ENCODE measurements at regions not wholly inside any gene's neighbourhood (a gene's known extent, or its start where the extent isn't known, plus 50 kb on each side); places are given as distances from the start of the nearest gene placed in this dataset.
"Not testable (repeated sequence)": the region's sequence is repeated elsewhere in the genome, so short reads cannot be mapped to it uniquely, and the experiment has no call there.

DNA sequence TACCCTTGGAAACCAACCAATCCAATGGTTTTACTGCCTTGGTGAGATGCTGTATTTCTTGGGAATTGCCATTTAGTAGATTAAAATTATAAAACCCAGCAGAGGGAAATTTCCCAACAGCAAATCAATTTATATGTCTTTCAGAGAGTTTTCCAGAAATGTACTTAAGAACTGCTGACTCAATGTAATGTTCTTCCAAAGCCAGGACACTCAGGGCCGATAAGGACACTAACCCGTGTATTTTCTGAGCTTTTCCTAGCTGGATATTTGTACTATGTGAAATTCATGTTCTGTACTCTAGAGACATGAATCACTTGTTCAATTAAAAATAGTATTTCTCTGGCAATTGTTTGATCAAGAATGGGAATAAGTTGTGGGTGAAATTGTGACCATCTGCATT is 121.4 kb downstream of the KCNJ2 start:
- Histone ChIP-seq H4K20me1 (ENCODE audit: low read depth, low read length) (no peaks in the 10 kb centered on the region), H3K27ac (ENCODE audit: low read depth, low read length) (no peak overlapping the region), H3K4me3 (ENCODE audit: insufficient read depth, low read length, poor library complexity, severe bottlenecking) (no peak overlapping the region), H3K79me2 (ENCODE audit: insufficient read depth, low read length) (no peaks in the 10 kb centered on the region), H2AFZ (ENCODE audit: low read depth, low read length, severe bottlenecking) (no peak overlapping the region), H3K9me2 (replicated peaks; ENCODE audit: insufficient read depth, low read length) (no peaks in the 10 kb centered on the region; the same call in 1 of the 2 replicates), H3K9ac (ENCODE audit: low read length) (no peak overlapping the region), H3K36me3 (ENCODE audit: low read length) (no peaks in the 10 kb centered on the region), H3F3A (ENCODE audit: insufficient read depth) (no peaks in the 10 kb centered on the region), H3K27me3 (ENCODE audit: low read length) (no peaks in the 10 kb centered on the region), H3K9me3 (ENCODE audit: insufficient read depth, low read length) (no peaks in the 10 kb centered on the region), H3K4me2 (ENCODE audit: low read depth, low read length, poor library complexity, severe bottlenecking) (no peak overlapping the region)
- TF ChIP-seq, protein P1, sequence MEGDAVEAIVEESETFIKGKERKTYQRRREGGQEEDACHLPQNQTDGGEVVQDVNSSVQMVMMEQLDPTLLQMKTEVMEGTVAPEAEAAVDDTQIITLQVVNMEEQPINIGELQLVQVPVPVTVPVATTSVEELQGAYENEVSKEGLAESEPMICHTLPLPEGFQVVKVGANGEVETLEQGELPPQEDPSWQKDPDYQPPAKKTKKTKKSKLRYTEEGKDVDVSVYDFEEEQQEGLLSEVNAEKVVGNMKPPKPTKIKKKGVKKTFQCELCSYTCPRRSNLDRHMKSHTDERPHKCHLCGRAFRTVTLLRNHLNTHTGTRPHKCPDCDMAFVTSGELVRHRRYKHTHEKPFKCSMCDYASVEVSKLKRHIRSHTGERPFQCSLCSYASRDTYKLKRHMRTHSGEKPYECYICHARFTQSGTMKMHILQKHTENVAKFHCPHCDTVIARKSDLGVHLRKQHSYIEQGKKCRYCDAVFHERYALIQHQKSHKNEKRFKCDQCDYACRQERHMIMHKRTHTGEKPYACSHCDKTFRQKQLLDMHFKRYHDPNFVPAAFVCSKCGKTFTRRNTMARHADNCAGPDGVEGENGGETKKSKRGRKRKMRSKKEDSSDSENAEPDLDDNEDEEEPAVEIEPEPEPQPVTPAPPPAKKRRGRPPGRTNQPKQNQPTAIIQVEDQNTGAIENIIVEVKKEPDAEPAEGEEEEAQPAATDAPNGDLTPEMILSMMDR (IDR thresholded peaks at IDR 0.05; ENCODE audit: insufficient read depth, low read length, poor library complexity, severe bottlenecking), result no peak
- TF ChIP-seq EZH2phosphoT487 (conservative IDR thresholded peaks at IDR 0.05; ENCODE audit: low read length), result no peak

DNA sequence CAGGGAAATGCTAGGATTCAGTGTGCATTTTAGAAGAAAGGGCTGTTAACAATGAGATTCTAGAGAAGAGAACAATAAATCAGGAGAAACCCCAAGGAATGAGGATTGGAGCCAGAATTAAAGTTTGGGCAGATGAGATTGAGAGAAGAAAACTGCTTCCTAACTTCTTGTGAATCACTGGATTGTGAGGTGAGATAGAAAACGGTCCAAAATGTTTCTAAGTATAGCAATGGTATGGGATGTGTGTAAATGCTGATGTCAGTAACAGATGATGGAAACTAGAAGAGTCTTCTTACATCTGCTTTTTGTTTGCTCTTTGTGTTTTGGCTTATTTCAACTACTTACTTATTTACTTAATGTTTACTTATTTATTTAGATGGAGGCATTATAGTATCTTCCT is 123.0 kb downstream of the KCNJ2 start:
- Histone ChIP-seq H3K9me2 (replicated peaks; ENCODE audit: insufficient read depth, low read length) (no peaks in the 10 kb centered on the region; the same call in 1 of the 2 replicates), H3K4me3 (ENCODE audit: insufficient read depth, low read length, poor library complexity, severe bottlenecking) (no peak overlapping the region), H3K27me3 (ENCODE audit: low read length) (no peaks in the 10 kb centered on the region), H3K79me2 (ENCODE audit: insufficient read depth, low read length) (no peaks in the 10 kb centered on the region), H3K27ac (ENCODE audit: low read depth, low read length) (no peak overlapping the region), H3K9me3 (ENCODE audit: insufficient read depth, low read length) (no peaks in the 10 kb centered on the region), H4K20me1 (ENCODE audit: low read depth, low read length) (no peaks in the 10 kb centered on the region), H3K36me3 (ENCODE audit: low read length) (no peaks in the 10 kb centered on the region), H3F3A (ENCODE audit: insufficient read depth) (no peaks in the 10 kb centered on the region), H3K9ac (ENCODE audit: low read length) (no peak overlapping the region), H2AFZ (ENCODE audit: low read depth, low read length, severe bottlenecking) (no peak overlapping the region), H3K4me2 (ENCODE audit: low read depth, low read length, poor library complexity, severe bottlenecking) (no peak overlapping the region)
- TF ChIP-seq, protein P1 (IDR thresholded peaks at IDR 0.05; ENCODE audit: insufficient read depth, low read length, poor library complexity, severe bottlenecking), result no peak

DNA sequence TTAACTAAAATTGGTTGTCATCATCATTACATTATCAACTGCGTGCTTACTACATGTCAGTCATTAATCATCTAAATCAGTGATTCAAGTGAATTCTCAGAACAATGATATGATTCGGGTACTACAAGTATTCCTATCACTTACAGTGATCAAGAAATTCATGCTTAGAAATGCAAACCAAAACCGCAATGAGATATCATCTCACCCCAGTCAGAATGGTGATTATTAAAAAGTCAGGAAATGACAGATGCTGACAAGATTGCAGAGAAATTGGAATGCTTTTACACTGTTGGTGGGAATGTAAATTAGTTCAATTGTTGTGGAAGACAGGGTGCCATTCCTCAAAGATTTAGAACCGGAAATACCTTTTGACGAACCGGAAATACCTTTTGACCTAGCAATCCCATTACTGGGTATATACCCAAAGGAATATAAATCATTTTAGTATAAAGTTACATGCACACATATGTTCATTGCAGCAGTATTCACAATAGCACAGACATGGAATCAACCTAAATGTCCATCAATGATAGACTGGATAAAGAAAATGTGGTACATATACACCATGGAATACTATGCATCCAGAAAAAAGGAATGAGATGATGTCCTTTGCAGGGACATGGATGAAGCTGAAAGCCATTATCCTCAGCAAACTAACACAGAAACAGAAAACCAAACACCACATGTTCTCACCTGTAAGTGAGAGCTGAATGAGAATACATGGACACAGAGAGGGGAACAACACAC is 124.4 kb downstream of the KCNJ2 start:
- H3K9ac ChIP-seq (ENCODE audit: low read length); H3K4me3 ChIP-seq (ENCODE audit: insufficient read depth, low read length, poor library complexity, severe bottlenecking); H3K27me3 ChIP-seq (ENCODE audit: low read length); H3K36me3 ChIP-seq (ENCODE audit: low read length); H2AFZ ChIP-seq (ENCODE audit: low read depth, low read length, severe bottlenecking); H3K9me2 ChIP-seq (replicated peaks; ENCODE audit: insufficient read depth, low read length); H3K4me2 ChIP-seq (ENCODE audit: low read depth, low read length, poor library complexity, severe bottlenecking); H4K20me1 ChIP-seq (ENCODE audit: low read depth, low read length); H3K9me3 ChIP-seq (ENCODE audit: insufficient read depth, low read length); H3K79me2 ChIP-seq (ENCODE audit: insufficient read depth, low read length); H3K27ac ChIP-seq (ENCODE audit: low read depth, low read length); H3F3A ChIP-seq (ENCODE audit: insufficient read depth): not testable (repeated sequence)

DNA sequence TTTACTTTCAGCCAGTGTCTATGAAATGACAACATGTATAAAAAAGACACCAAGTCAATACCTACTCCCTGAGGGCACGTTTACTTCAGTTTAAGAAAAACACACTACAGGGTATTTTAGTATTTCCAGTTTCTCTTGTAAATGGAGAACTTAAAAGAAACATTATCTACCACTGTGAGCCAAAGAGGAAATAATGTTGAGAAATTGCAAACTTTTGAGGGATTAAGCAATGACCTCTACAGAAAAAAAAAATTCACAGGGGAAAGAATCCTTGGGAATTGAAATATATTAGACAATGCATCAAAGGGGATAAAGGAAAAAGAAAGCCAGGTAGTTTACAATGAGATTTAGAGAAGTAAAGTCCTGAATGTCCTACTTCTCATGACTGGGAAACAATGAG is 126.0 kb downstream of the KCNJ2 start:
- Histone ChIP-seq H3F3A (ENCODE audit: insufficient read depth) (no peaks in the 10 kb centered on the region), H3K4me2 (ENCODE audit: low read depth, low read length, poor library complexity, severe bottlenecking) (no peak overlapping the region), H3K9me2 (replicated peaks; ENCODE audit: insufficient read depth, low read length) (no peaks in the 10 kb centered on the region; the same call in 1 of the 2 replicates), H3K79me2 (ENCODE audit: insufficient read depth, low read length) (no peaks in the 10 kb centered on the region), H3K4me3 (ENCODE audit: insufficient read depth, low read length, poor library complexity, severe bottlenecking) (no peak overlapping the region), H3K27me3 (ENCODE audit: low read length) (no peaks in the 10 kb centered on the region), H3K27ac (ENCODE audit: low read depth, low read length) (no peak overlapping the region), H4K20me1 (ENCODE audit: low read depth, low read length) (no peaks in the 10 kb centered on the region), H2AFZ (ENCODE audit: low read depth, low read length, severe bottlenecking) (no peak overlapping the region), H3K9ac (ENCODE audit: low read length) (no peak overlapping the region), H3K36me3 (ENCODE audit: low read length) (no peaks in the 10 kb centered on the region), H3K9me3 (ENCODE audit: insufficient read depth, low read length) (no peaks in the 10 kb centered on the region)
- TF ChIP-seq, protein P1 (IDR thresholded peaks at IDR 0.05; ENCODE audit: insufficient read depth, low read length, poor library complexity, severe bottlenecking), result no peak
- no peak for TF ChIP-seq EZH2phosphoT487 (conservative IDR thresholded peaks at IDR 0.05; ENCODE audit: low read length)
